GM21717 (cell line): ENCODE measurements at regions not wholly inside any gene's neighbourhood (a gene's known extent, or its start where the extent isn't known, plus 50 kb on each side); places are given as distances from the start of the nearest gene placed in this dataset.
"Not testable (repeated sequence)": the region's sequence is repeated elsewhere in the genome, so short reads cannot be mapped to it uniquely, and the experiment has no call there.

Experiments used
- ATAC-seq: cut with Tn5 transposase; IDR thresholded peaks from one replicate; pipeline ENCODE4 v1.9.1; 2021; ENCODE audit warnings: mild to moderate bottlenecking, moderate library complexity; ENCODE audit not compliant: unreplicated experiment

DNA sequence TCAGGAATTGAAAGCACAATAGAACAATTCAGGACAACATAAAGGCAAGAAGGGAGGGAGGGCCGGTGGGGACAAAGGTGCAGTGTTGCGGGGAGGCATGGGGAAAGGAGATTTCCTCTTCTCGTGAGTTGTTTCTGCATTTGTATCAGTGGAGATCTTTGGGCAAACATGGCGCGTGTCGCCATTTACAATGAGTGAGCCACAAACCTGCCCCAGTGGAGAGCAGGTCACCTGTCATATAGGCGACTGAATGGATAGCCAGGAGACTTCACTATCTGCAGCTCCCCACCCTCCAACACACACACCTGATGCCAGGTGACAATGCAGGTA is 87.7 kb upstream of the SLC45A1 start:
- ATAC-seq, result no peak

DNA sequence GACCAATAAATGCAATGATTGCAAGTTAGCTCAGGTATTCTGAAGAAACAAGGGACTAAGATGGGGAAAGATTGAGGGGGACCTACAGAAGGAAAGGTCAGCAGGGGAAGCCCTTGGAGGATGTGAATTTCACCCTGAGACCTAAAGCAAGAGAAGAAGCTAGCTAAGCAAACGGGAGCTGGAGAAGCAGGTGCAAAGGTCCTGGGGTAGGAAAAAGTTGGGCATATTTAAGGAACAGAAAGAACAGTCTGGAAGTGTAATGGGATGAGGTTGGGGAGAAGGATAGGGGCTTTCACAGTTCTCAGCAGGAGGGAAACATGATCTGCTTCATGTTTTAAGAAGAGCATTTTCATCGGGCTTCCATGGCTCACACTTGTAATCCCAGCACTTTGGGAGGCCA is 89.7 kb upstream of the SLC45A1 start:
- no peak for ATAC-seq

DNA sequence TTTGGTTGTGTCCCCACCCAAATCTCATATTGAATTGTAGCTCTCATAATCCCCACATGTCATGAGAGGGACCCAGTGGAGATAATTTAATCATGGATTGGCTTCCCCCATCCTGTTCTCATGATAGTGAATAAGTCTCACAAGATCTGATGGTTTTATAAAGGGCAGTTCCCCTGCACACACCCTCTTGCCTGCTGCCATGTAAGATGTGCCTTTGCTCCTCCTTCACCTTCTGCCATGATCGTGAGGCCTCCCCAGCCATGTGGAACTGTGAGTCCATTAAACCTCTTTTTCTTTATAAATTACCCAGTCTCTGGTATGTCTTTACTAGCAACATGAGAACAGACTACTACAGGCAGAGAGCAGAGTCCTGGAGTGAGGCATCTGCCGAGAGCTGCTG is 90.2 kb upstream of the SLC45A1 start:
- not testable (repeated sequence) for ATAC-seq

DNA sequence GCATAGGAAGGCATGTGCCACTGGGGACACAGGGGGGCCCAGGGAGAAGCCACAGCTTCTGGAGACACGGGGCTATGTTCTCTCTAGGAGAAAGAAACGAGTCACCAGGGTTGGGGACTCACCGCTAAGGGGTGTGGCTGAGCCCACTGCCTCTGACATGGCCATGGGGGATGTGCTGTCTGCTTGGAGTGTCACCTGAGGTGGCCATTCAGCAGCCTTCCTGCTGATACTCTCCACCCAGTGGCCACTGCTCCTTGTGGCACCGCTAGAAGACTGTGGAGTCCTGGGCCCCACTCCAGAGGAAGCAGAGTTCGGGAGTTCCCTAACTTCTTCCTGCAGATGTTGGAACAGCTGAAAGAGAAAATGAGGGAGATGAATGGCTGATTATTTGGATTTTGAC is 91.2 kb upstream of the SLC45A1 start:
- no peak for ATAC-seq

DNA sequence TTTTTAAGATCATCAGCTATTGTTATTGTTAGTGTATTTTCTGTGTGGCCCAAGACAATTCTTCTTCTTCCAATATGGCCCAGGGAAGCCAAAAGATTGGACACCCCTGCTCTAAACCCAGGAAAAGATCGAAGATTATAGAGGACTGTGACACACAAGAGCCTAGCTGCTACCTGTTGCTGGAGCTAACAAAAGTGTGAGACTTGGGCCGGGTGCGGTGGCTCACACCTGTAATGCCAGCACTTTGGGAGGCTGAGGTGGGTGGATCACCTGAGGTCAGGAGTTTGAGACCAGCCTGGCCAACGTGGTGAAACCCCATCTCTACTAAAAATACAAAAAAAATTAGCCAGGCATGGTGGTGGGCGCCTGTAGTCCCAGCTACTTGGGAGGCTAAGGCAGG is 91.9 kb upstream of the SLC45A1 start:
- not testable (repeated sequence) for ATAC-seq

DNA sequence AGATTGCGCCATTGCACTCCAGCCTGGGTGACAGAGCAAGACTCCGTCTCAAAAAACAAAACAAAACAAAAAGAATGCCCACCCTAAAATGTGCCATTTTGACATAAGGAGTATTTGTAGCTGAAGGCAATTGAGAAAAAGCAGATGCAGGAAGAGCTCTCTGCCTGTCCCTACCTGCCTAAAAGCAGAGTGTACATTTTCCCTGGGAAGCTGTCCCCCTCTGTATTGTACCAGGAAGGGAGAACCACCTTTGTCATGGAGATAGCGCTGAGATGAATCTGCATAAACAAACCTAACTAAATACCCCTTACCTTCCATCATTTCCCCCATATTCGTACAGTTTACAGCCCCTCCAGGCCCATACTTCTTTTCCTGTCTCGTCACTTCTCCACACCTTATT is 94.4 kb upstream of the SLC45A1 start:
- ATAC-seq, result no peak

DNA sequence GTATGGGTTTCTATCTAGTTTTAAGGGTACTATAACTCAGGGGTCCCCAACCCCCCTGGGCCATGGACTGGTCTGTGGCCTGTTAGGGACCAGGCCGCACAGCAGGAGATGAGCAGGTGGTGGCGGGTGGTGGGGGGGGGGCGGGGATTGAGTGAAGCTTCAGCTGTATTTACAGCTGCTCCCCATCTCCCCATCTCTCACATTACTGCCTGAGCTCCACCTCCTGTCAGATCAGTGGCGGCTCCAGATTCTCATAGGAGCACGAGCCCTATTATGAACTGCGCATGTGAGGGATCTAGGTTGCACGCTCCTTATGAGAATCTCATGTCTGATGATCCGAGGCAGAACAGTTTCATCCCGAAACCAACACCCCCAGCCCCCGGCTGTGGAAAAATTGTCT is 95.1 kb upstream of the SLC45A1 start:
- no peak for ATAC-seq

DNA sequence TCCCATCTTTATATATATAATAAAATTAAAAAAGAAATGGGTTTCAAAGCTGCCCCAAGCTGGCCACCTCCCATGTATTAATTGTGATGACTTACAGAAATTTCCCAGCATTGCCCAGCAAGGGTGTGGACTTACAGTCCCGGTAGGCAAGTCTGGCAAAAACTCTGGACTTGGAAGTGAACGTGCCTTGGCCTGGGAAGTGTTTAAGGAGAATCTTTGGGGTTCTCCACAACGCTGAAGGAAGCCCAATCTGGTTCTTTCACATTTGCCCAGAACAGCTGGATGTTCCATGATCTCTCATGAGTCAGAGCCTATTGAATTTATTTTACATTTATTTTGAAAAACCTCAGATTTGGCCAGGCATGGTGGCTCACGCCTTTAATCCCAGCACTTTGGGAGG is 98.4 kb upstream of the SLC45A1 start:
- ATAC-seq, result no peak

DNA sequence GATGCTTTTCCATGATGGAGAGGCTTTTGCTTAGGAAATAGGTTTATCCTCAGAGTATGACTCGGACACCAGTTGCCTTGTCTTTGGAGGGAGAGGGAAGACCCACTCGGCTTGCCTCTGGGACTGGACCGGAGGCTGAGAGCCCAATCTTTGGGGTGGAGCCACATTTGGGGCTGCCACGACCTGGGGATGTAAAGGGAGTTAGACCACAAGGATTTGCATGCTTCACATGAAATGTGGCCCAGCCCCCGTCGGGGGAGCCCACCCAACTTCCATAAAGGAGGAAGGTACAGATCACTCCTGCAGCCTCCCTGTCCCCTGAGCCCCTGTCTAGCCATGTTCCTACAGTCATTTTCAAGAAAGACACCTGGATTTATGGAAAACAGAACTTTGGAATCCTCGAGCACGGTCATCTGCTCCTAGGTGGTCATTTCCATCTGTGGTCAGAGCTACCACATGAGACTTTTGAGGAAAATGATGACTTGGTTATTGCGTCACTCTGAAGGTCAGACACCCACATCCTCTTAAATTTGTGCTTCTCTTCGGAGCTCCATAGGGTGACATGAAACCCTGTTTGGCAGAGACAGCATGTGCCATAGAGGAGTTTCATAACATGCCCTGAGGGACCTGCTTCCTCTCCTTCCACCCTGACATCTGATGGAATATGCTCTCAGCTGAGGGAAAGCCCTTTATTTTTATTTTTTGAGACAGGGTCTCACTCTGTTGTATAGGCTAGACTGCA is 99.4 kb upstream of the SLC45A1 start:
- no peak for ATAC-seq

DNA sequence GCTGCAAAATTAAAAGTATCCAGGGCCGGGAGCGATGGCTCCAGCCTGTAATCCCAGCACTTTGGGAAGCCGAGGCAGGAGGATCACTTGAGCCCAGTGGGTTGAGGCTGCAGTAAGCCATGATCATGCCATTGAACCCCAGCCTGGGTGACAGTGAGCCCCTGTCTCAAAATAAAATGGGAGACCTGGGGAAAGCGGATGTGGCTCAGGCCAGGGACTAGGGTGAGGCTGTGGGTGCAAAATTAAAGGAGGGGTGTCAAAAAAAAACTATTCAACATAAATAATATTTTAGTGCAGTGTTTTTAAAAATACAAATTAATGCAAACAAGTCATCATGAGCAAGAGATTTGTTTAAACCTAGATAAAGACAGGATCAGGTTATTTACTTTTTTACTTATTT is 100.1 kb upstream of the SLC45A1 start:
- no peak for ATAC-seq

DNA sequence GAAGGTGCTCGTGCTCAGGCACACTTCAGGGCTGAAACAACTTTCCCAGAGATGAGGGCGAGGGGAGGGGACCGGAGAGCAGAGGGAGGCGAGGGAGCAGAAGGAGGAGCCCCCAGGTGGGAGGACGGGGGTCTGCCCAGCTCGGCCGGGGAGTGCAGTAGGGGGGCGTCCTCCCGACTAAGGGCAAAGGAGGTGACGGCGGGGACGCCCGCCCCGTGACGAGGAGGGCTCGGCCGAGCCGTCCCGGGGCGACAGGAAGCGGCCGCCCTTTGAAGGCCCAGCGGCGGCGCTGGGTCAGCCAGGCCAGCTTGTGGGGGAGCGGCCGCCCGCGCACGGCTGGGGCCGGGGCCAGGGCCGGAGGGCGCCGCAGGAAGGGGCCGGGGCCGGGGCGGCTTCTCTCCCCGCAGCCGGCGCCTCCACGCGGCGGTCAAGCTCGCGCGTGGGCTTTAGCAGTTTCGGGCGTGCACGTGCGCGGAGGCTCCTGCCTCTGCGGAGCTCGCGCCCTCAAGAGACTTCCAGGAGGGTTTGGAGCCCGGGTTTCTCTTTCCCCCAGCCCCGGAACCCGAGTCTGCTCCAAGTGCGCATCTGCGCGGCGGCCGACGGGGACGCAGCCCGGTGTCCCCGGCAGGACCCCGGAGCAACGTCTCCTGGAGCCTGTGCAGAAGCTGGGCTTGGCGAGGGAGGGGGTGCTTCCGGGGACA is 100.8 kb upstream of the SLC45A1 start:
- ATAC-seq, result no peak

DNA sequence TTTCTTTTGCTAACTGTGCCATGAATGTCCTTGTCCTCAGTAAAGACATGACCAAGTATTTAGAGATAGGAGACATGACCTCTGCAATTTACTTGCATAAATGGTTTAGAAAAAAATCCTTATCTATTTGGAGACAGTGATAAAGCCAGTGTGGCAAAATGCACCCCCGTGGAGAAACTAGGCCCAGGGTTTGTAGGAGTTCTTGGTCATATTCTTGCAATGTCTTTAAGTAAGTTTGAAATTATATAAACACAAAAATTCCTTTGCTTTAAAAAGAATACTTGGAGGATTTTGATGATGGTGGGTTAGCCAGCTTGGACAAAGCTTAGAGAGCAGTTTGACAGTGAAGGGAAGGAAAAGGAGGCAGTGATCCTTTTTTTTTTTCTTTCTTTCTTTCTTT is 101.9 kb upstream of the SLC45A1 start:
- no peak for ATAC-seq

DNA sequence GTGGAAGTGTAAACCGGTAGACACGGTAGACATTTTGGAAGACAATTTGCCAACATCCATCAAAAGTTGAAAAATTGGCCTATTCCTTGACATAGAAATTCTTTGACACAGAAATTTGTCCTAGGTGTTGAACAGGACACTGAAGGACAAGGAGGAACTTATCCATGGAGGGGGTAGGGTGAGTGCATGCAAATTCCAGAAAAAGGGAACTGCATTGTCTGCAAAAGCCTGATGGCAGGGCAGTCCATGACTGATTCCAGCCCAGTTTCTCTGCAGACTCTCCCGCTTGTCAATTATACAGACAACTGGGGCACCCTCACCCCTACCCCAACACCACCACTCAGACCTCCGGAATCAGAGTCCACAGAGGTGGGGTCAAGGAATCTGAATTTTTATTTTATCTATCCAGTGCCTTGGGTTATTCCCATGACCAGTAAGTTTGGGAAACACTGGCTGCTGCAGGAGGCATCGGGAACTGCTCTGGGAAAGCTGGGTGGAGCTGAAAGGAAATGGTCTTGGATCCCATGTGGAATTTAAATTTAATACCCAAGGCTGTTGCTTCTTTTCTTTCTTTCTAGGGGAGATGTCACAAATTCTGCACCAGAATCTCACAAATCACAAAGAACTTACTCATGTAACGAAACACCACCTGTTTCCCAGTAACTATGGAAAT is 103.3 kb upstream of the SLC45A1 start:
- ATAC-seq, result no peak

DNA sequence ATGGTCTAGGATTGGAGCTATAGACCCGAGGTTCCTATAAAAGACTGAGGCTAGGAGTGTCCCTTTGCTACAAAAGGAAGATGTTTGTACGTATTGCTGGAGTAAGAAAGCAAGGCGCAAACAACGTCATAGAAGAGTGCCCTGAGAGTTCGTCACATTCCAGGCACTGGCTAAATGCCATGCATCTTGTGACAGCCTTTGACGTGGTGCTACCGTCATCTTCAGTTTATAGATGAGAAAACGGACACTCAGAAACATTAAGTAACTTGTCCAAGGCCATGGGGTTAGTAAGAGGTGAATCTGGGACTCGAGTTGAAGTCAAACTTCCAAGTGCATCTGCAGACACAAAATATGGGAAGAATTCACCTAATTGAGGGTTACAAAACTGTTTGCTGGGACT is 104.2 kb upstream of the SLC45A1 start:
- no peak for ATAC-seq

DNA sequence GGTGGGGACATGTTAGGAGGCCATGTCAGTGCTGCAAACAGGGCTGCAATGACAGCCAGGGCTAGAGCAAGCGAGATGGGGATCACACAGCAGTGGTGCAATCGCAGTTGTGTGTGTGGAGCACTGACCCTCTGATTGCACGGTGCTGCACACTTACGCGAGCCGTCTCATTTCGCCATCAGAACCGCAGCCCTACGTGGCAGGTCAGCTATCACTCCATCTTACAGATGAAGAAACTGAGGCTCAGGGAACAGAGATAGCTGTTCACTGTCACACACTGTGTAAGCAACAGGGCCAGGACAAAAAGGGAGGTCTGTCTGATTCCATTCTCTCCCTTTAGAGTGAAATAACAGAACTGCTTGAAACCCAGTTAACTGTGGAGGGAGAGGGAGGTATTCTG is 104.8 kb upstream of the SLC45A1 start:
- no peak for ATAC-seq

DNA sequence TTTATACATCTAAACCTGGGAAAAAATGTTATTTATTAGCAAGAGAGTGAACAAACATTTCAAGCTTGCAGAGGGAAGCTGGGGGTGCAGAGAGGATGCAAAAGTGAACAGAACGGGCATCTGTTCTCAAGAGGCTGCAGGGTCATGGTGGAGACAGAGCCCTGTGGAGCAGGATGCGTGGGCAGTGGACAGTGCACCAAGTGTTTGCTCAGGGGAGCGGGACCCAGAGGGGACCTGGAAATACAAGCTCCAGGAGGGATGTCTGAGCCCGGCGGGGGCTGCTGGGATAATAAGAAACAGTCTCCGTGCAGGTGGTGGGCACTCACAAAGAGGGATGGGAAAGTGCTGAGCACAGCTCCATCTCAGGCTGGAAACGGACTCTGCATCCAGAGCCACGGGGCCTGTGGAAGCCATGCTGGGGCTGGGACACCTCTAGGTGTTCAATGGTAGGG is 105.3 kb upstream of the SLC45A1 start:
- no peak for ATAC-seq

DNA sequence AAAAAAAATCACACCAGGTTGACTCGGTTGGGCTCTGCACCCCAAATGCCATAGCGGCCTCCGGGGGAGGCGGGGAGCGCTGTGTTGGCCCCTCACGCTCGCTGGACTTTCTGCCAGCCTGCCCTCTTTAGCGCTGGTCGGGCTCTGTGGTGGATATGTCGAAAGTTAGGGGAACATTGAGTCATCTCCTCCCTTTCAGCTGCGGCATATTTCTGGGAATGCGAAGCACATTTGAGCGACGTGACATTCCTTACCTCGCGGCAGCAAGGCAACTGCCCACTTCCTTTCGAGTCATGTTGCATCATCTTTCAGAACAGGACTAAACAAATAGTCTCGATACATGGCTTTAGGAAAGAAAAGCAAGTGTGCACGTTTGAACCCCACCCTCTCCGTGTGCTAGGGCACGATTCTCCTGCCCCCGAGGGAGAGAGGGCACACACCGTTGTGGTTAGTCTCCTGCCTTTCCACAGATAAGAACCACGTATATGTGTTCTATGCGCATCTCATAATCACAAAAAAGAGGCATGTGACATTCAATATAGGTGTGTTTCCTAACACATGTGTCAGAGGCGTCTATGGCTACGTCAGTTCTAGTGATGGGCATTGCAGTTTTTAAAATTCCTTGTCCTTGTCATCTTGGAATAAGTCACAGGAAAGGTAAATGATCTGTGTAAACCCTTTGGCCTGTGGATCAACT is 105.9 kb upstream of the SLC45A1 start:
- ATAC-seq, result no peak

DNA sequence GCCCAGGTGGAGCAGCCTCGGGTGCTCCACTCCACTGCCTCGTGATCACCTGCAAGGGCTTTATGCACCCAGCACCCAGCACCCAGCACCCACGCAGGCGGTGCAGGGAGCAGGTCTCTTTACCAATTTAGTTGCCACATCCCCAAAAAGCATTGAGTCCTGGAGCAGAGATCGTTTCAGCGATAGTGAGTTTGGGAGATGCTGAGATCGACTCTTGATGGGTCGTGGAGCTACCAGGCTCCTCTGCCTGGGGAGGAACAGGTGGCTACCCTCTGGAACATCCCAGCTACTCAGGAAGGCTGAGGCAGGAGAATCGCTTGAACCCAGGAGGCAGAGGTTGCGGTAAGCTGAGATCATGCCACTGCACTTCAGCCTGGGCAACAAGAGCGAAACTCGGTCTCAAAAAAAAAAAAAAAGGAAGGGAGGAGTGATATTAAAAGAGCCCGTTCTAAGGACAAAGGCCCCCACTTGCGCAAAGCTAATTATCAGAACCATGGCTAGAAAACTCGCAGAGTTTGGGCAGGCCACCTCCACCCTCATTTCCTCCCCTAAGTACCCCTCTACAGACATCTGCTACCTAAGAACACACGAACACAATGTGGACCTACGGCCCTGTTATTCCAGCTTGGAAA is 106.5 kb upstream of the SLC45A1 start:
- no peak for ATAC-seq

DNA sequence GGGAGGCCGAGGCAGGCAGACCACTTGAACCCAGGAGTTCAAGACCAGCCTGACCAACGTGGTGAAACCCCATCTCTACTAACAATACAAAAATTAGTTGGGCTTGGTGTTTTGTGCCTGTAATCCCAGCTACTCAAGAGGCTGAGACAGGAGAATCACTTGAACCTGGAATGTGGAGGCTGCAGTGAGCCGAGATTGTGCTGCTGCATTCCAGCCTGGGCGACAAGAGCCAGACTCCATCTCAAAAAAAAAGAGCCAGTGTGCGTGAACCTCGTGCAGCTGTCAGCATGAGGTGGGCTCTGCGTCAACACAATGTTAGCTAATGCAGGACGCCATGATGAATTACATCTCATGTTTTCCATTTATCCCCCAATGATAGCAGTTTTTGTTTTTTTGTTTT is 110.7 kb upstream of the SLC45A1 start:
- ATAC-seq, result no peak

DNA sequence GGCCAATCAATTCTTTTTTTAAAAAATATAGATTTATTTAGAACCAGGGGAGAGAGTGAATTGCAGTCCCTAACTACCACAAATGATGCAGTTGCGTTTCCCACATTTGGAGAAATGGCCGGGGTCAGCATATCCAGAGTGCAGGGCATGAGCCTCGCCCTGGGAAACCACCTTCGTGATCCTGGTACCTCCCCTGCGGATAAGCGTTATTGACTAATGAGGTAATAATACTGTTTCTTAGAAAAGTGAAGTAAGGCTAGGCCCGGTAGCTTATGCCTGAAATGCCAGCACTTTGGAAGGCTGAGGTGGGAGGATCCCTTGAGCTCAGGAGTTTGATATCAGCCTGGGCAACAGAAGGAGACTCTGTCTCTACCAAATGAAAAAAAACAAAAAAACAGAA is 111.5 kb upstream of the SLC45A1 start:
- ATAC-seq, result no peak

DNA sequence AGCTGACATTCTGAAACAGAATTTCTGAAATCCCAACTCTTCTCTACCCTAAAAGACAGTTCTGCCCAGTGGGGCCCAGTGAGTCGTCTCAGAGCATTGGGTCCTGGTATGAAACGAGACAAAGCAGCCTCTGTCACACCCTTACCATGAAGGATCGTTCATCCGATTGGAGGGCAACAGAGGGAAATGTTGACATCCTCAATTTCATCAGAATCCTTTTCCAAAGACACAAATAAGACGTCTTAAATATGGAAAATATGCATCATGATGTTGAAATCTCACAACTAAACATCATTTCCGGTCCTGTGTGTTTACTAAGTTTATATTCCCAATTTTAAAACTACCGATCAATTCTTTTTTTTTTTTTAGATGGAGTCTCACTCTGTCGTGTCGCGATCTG is 112.1 kb upstream of the SLC45A1 start:
- ATAC-seq, result no peak
